HCT116 (cell line): ENCODE measurements at regions not wholly inside any gene's neighbourhood (a gene's known extent, or its start where the extent isn't known, plus 50 kb on each side); places are given as distances from the start of the nearest gene placed in this dataset.
"Not testable (repeated sequence)": the region's sequence is repeated elsewhere in the genome, so short reads cannot be mapped to it uniquely, and the experiment has no call there.

Experiments
- CBX3 ChIP-seq: IDR thresholded peaks from 2 replicates; pipeline ENCODE4 v1.6.1; 2012; ENCODE audit warnings: low read depth
- EZH2 ChIP-seq: fragments of 200-600 bp; sonication (generic); IDR thresholded peaks from 2 replicates; pipeline ENCODE4 v1.6.1; 2017; ENCODE audit warnings: antibody characterized with exemption, mixed run types
- POLR2A ChIP-seq: IDR thresholded peaks from 2 replicates; pipeline ENCODE4 v1.7.0; 2011; ENCODE audit warnings: borderline replicate concordance; ENCODE audit not compliant: insufficient read depth, insufficient read length; ENCODE audit errors: extremely low read depth
- YY1 ChIP-seq: IDR thresholded peaks from 2 replicates; pipeline ENCODE4 v1.6.1; 2011; ENCODE audit warnings: low read length, low read depth, moderate library complexity, mild to moderate bottlenecking; ENCODE audit not compliant: insufficient replicate concordance; ENCODE audit errors: extremely low read depth
- ZFX ChIP-seq: fragments of 450-650 bp; IDR thresholded peaks from 2 replicates; pipeline ENCODE4 v1.6.1; 2017
- ZNF274 ChIP-seq: fragments of 200-500 bp; sonication (Bioruptor generic); IDR thresholded peaks from 2 replicates; pipeline ENCODE4 v1.6.1; 2014; ENCODE audit warnings: mild to moderate bottlenecking, low read depth, low read length, inconsistent platforms
- TF ChIP-seq, protein P1 (sequence below), 3 experiments: fragments of 200-600 bp in 1 of 3; sonication (generic) in 1 of 3; IDR thresholded peaks in 2 of 3; conservative IDR thresholded peaks in 1 of 3; 2 replicates each; pipeline ENCODE4 v1.5.1; 2012 to 2017; ENCODE audit warnings: low read depth in 2 of 3, low read length in 2 of 3, antibody characterized with exemption in 1 of 3, borderline replicate concordance in 1 of 3, control low read depth in 1 of 3, mild to moderate bottlenecking in 1 of 3, mixed read lengths in 1 of 3, mixed run types in 1 of 3, moderate library complexity in 1 of 3; ENCODE audit not compliant: insufficient read depth in 1 of 3
- TF ChIP-seq, protein P2 (sequence below): IDR thresholded peaks from 2 replicates; pipeline ENCODE4 v1.6.1; 2012; ENCODE audit warnings: low read depth

DNA sequence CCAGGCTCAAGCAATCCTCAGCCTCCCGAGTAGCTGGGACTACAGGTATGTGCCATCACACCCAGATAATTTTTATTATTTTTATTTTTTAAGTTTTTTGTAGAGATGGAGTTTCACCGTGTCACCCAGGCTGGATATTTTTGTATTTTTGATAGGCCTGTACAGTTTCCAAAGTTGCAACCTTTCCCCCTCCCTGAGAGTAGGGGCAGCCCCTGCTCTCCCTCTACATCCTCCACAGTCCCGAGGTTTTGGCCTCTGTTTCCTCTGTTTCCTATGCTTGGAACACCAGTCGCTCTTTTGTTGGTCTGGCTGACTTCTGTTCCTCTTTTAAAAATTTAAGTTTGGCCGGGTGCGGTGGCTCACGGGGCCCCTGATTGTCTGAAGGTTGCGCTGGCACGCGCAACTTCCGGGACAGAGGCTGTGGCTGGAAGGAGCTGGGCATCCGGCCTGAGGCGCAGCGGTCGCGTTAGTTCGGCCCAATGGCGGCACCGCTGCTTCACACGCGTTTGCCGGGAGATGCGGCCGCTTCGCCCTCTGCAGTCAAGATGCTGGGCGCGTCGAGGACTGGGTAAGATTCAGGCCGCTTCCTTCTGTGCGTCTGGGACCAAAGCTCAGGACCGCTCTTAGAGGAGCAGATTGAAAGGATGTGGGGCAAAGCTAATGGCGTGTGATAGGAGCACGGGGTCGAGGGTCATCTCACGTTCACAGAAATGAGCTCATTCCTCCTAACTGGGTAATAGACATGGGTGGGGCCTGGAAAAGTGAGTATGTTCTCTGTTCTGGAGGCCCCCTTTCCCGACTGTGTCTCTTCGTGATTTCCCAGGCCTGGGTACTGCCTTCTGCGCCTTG is 89.9 kb downstream of the LAT start:
- TF ChIP-seq, protein P1, sequence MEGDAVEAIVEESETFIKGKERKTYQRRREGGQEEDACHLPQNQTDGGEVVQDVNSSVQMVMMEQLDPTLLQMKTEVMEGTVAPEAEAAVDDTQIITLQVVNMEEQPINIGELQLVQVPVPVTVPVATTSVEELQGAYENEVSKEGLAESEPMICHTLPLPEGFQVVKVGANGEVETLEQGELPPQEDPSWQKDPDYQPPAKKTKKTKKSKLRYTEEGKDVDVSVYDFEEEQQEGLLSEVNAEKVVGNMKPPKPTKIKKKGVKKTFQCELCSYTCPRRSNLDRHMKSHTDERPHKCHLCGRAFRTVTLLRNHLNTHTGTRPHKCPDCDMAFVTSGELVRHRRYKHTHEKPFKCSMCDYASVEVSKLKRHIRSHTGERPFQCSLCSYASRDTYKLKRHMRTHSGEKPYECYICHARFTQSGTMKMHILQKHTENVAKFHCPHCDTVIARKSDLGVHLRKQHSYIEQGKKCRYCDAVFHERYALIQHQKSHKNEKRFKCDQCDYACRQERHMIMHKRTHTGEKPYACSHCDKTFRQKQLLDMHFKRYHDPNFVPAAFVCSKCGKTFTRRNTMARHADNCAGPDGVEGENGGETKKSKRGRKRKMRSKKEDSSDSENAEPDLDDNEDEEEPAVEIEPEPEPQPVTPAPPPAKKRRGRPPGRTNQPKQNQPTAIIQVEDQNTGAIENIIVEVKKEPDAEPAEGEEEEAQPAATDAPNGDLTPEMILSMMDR (IDR thresholded peaks at IDR 0.05 in 2 of 3, conservative IDR thresholded peaks at IDR 0.05 in 1 of 3; ENCODE audit: borderline replicate concordance in 1 of 3, insufficient read depth in 1 of 3, low read depth in 2 of 3, low read length in 2 of 3), result not testable (repeated sequence)
- TF ChIP-seq ZNF274, POLR2A, YY1, EZH2, CBX3, ZFX: not testable (repeated sequence)
- TF ChIP-seq, protein P2, sequence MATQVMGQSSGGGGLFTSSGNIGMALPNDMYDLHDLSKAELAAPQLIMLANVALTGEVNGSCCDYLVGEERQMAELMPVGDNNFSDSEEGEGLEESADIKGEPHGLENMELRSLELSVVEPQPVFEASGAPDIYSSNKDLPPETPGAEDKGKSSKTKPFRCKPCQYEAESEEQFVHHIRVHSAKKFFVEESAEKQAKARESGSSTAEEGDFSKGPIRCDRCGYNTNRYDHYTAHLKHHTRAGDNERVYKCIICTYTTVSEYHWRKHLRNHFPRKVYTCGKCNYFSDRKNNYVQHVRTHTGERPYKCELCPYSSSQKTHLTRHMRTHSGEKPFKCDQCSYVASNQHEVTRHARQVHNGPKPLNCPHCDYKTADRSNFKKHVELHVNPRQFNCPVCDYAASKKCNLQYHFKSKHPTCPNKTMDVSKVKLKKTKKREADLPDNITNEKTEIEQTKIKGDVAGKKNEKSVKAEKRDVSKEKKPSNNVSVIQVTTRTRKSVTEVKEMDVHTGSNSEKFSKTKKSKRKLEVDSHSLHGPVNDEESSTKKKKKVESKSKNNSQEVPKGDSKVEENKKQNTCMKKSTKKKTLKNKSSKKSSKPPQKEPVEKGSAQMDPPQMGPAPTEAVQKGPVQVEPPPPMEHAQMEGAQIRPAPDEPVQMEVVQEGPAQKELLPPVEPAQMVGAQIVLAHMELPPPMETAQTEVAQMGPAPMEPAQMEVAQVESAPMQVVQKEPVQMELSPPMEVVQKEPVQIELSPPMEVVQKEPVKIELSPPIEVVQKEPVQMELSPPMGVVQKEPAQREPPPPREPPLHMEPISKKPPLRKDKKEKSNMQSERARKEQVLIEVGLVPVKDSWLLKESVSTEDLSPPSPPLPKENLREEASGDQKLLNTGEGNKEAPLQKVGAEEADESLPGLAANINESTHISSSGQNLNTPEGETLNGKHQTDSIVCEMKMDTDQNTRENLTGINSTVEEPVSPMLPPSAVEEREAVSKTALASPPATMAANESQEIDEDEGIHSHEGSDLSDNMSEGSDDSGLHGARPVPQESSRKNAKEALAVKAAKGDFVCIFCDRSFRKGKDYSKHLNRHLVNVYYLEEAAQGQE, result not testable (repeated sequence)
